Immature natural killer cell (primary cell): ENCODE measurements at regions not wholly inside any gene's neighbourhood (a gene's known extent, or its start where the extent isn't known, plus 50 kb on each side); places are given as distances from the start of the nearest gene placed in this dataset.

Experiments used
- DNase-seq, 3 donors: peaks; one replicate each; pipeline ENCODE4 v3.0.0; 2022; ENCODE audit warnings: mixed read lengths in 1 of 3
- H3K27ac Mint-ChIP-seq, 6 donors: one replicate each; pipeline ENCODE4 v1.8.0; 2020; ENCODE audit warnings: mixed read lengths in 6 of 6, mild to moderate bottlenecking in 5 of 6, inconsistent platforms in 4 of 6, moderate library complexity in 3 of 6
- H3K27me3 Mint-ChIP-seq, 3 donors: one replicate each; pipeline ENCODE4 v1.8.0; 2020 to 2021; ENCODE audit warnings: low read depth in 3 of 3, mild to moderate bottlenecking in 3 of 3, mixed read lengths in 3 of 3, moderate library complexity in 3 of 3, inconsistent platforms in 1 of 3
- H3K36me3 Mint-ChIP-seq, 3 donors: one replicate each; pipeline ENCODE4 v1.8.0; 2020; ENCODE audit warnings: mixed read lengths in 3 of 3, inconsistent platforms in 2 of 3, mild to moderate bottlenecking in 2 of 3
- H3K4me1 Mint-ChIP-seq, 2 donors: one replicate each; pipeline ENCODE4 v1.8.0; 2020; ENCODE audit warnings: inconsistent platforms in 2 of 2, mild to moderate bottlenecking in 2 of 2, mixed read lengths in 2 of 2, moderate library complexity in 1 of 2
- H3K4me3 Mint-ChIP-seq, 5 donors: one replicate each; pipeline ENCODE4 v1.8.0; 2020; ENCODE audit warnings: mild to moderate bottlenecking in 5 of 5, mixed read lengths in 5 of 5, inconsistent platforms in 3 of 5, moderate library complexity in 3 of 5
- H3K9me3 Mint-ChIP-seq, 6 donors: one replicate each; pipeline ENCODE4 v1.8.0; 2020; ENCODE audit warnings: mild to moderate bottlenecking in 6 of 6, mixed read lengths in 6 of 6, inconsistent platforms in 4 of 6, moderate library complexity in 3 of 6

DNA sequence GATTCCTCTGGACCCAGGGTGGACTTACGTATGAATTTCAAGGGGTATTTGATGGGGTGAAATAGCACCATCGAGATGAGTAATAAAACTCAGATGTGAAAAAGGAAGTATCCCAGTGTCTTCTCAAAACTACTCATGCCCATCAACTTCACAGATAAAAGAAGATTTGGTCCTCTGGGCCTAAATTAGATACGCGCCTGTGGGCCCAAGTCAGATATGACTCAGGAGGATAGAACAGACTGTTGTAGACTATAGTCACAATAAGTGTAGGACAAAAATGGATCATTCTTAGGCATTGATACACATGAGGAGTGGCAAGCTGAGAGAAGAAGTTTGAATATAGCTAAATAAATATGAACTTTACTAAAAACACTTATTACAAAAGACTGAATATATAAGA is 2438.8 kb downstream of the PCDH9 start:
- no peak for DNase-seq
- H3K36me3 Mint-ChIP-seq, result no peaks in the 10 kb centered on the region

DNA sequence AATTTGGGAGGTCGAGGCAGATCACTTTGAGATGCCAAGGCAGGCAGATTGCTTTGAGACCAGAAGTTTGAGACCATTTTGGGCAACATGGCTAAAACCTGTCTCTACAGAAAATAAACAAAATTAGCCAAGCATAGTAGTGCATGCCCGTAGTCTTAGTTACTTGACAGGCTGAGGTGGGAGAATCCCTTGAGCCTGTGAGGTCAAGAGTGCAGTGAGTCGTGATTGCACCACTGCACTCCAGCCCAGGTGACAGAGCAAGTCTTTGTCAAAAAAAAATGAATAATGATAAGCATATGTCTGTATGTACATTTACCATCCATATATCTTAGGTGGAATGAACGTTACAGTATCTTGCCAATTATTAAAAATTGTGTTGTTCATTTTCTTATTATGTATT is 2447.7 kb downstream of the PCDH9 start:
- H3K4me3 Mint-ChIP-seq, result no peak overlapping the region
- peaks cover 5 to 23% (median 12%) of the 10 kb centered on the region in 6 donors for H3K9me3 Mint-ChIP-seq
- no peak overlapping the region for H3K27ac Mint-ChIP-seq
- no peaks in the 10 kb centered on the region for H3K36me3 Mint-ChIP-seq
- no peaks in the 10 kb centered on the region for H3K4me1 Mint-ChIP-seq
- no peaks in the 10 kb centered on the region for H3K27me3 Mint-ChIP-seq
- DNase-seq, result no peak

More for the DNA sequence above, 2438.8 kb downstream of the PCDH9 start:
- Mint-ChIP-seq H3K4me3 (no peak overlapping the region), H3K27ac (no peak overlapping the region), H3K9me3 (peaks cover 4 to 44% (median 13%) of the 10 kb centered on the region in 6 donors), H3K4me1 (no peaks in the 10 kb centered on the region), H3K27me3 (no peaks in the 10 kb centered on the region)

DNA sequence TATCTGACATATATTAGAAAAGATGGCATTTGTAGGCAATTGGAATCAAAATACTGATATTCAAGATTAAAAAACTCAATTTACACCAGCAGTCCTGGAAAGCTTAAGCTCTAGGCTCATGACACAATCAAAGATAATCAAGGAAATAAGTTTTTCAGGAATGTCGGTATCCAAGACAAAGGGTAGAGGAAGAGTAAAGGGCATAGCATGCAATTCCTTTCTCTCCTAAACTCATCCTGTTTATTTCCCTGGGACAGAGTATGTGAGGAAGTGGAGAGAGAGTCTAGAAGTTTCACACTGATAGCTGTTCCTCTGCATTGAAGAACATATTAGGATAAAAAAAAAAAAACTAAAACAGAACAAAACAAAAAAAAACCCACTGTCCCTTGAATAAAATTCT is 2452.1 kb downstream of the PCDH9 start:
- no peak overlapping the region for H3K4me3 Mint-ChIP-seq

DNA sequence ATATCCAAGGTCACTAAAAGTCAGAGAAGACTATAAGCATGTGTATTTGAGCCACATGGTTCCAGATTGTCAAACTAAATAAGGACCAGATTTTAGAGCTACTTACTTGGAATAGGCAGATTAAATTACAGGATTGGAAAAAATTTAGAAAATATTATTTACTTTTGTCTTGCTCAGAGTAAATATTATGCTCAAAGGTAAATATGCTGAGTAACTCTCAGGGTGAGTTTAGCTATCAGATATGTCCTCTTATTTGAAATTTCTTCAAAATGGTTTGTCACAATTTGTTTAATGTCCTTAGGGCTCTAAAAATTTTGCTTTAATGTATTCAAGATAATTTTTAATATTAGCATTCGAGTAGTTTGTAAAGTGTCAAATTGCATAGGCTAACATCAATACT is 2455.2 kb downstream of the PCDH9 start:
- H3K36me3 Mint-ChIP-seq, result no peaks in the 10 kb centered on the region
- no peaks in the 10 kb centered on the region for H3K4me1 Mint-ChIP-seq
- H3K27ac Mint-ChIP-seq, result no peak overlapping the region
- DNase-seq, result no peak
- no peaks in the 10 kb centered on the region for H3K27me3 Mint-ChIP-seq
- no peak overlapping the region for H3K4me3 Mint-ChIP-seq
- H3K9me3 Mint-ChIP-seq, result peaks cover 9 to 38% (median 19%) of the 10 kb centered on the region in 6 donors

More for the DNA sequence above, 2452.1 kb downstream of the PCDH9 start:
- H3K36me3 Mint-ChIP-seq, result no peaks in the 10 kb centered on the region
- DNase-seq, result no peak
- no peaks in the 10 kb centered on the region for H3K27me3 Mint-ChIP-seq
- H3K27ac Mint-ChIP-seq, result no peak overlapping the region
- peaks cover 4 to 25% (median 12%) of the 10 kb centered on the region in 6 donors for H3K9me3 Mint-ChIP-seq
- H3K4me1 Mint-ChIP-seq, result no peaks in the 10 kb centered on the region

DNA sequence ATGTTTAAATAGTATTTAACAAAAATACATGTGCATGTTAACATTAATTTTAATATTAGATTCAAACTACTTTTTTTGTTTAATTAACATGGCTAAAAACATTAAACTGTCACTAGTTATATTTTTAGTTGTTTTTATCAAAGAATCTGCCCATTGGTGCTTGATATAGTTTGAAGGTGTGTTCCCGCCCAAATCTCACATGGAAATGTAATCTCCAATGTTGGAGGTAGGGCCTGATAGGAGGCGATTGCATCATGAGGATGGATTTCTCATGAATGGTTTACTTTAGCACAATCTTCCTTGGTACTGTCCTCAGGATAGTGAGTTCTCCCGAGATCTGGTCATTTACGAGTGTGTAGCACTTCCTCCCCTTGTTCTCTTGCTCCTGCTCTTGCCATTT is 2459.4 kb downstream of the PCDH9 start:
- H3K27me3 Mint-ChIP-seq, result no peaks in the 10 kb centered on the region
- no peak overlapping the region for H3K4me3 Mint-ChIP-seq
- no peaks in the 10 kb centered on the region for H3K36me3 Mint-ChIP-seq
- no peak overlapping the region for H3K27ac Mint-ChIP-seq
- no peaks in the 10 kb centered on the region for H3K4me1 Mint-ChIP-seq
- DNase-seq, result no peak
- H3K9me3 Mint-ChIP-seq, result peaks cover 2 to 37% (median 19%) of the 10 kb centered on the region in 6 donors

DNA sequence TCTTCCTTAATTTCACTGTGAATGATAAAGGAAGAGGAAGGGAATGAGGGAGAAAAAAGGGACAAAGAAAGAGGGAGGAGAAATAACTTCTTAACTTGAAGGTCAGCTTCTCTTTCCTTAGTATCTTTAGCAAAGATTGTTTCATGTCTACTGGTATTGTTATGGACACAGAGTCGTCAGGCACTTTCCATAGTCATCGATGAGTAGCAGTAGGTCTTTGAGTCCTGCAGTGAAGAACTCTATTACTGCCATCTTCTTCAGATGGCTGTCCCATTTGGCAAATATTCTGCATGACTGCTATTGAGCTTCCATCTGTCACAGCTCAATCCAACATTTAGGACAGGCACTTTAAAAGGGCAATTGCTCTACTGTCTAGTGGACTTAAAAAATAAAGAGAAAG is 2463.1 kb downstream of the PCDH9 start:
- Mint-ChIP-seq H3K27me3 (no peaks in the 10 kb centered on the region), H3K36me3 (no peaks in the 10 kb centered on the region), H3K4me1 (no peaks in the 10 kb centered on the region), H3K27ac (no peak overlapping the region), H3K9me3 (peaks cover 5 to 44% (median 20%) of the 10 kb centered on the region in 6 donors), H3K4me3 (no peak overlapping the region)
- DNase-seq, result no peak

DNA sequence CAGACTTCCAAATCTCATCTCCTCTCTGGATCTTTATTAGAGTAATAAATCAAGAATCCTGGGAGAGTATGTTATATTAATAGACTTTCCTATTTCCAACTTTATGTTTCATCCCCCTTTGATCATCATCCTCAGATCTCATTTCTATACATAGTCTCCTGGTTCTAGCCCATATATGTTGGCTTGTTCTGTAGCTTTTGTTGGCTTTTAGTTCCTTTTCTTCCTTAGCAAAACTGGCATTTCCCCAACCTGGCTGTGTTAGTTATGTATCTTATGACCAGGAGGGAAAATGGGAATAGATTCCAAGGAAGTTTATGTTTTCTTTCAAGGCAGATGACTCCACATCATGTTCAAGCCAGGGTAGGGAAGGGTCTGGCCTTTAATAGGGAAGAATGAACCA is 2464.5 kb downstream of the PCDH9 start:
- H3K27ac Mint-ChIP-seq, result no peak overlapping the region
- H3K4me3 Mint-ChIP-seq, result no peak overlapping the region
- no peaks in the 10 kb centered on the region for H3K36me3 Mint-ChIP-seq
- H3K27me3 Mint-ChIP-seq, result no peaks in the 10 kb centered on the region
- H3K9me3 Mint-ChIP-seq, result peaks cover 3 to 41% (median 12%) of the 10 kb centered on the region in 6 donors
- no peaks in the 10 kb centered on the region for H3K4me1 Mint-ChIP-seq
- no peak for DNase-seq

DNA sequence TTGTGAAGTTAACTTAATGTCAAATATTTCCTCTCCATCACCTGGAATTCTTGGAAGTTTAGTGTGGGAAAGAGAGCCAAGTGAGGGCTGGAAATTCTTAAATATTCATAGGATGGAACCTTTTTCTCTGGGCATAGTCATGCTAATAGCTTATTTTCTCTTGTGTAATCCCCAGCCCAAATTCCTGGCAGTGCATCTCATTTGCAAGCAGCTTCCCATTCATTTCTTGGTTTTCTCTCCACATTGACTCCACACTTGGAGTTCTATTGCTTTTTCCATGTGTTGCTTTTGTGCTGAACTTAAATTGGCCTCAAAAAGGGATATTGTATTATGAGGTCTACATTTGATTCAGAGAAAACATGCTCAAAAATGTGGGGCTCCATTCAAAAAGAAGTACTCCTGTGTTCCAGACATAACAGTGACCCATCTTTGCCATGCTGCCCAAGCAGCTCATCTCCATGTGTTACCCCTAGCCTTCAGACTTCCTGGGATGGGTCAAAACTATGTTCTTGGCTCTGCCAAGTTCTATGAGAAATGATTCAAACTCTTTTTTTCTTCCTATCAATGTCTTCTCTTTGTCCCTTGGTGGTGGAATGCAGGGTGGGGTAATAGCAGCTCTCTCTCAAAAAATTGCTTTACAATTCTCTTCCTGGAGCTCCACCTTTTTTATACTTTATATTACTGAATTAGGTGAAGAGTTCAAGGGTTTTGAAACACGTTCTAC is 2471.5 kb downstream of the PCDH9 start:
- peaks cover 0 to 1% (median 0%) of the 10 kb centered on the region in 3 donors for H3K27me3 Mint-ChIP-seq
- no peaks in the 10 kb centered on the region for H3K36me3 Mint-ChIP-seq

DNA sequence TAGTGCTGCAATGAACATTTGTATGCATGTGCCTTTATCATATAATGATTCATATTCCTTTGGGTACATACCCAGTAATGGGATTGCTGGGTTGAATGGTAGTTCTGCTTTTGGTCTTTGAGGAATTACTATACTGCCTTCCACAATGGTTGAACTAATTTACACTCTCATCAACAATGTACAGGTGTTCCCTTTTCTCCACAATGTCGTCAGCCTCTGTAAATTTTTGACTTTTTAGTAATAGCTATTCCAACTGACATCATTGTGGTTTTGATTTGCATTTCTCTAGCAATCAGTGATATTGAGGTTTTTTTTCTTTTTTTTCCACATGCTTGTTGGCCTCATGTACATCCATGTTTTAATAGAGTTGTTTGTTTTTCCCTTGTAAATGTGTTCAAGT is 2473.5 kb downstream of the PCDH9 start:
- Mint-ChIP-seq H3K9me3 (peaks cover 3 to 31% (median 17%) of the 10 kb centered on the region in 6 donors), H3K4me3 (no peak overlapping the region), H3K4me1 (no peaks in the 10 kb centered on the region), H3K27me3 (peaks cover 0 to 1% (median 0%) of the 10 kb centered on the region in 3 donors), H3K27ac (no peak overlapping the region), H3K36me3 (no peaks in the 10 kb centered on the region)
- no peak for DNase-seq

More for the DNA sequence above, 2471.5 kb downstream of the PCDH9 start:
- no peak overlapping the region for H3K27ac Mint-ChIP-seq
- no peaks in the 10 kb centered on the region for H3K4me1 Mint-ChIP-seq
- no peak for DNase-seq
- no peak overlapping the region for H3K4me3 Mint-ChIP-seq
- H3K9me3 Mint-ChIP-seq, result peaks cover 3 to 39% (median 18%) of the 10 kb centered on the region in 6 donors

DNA sequence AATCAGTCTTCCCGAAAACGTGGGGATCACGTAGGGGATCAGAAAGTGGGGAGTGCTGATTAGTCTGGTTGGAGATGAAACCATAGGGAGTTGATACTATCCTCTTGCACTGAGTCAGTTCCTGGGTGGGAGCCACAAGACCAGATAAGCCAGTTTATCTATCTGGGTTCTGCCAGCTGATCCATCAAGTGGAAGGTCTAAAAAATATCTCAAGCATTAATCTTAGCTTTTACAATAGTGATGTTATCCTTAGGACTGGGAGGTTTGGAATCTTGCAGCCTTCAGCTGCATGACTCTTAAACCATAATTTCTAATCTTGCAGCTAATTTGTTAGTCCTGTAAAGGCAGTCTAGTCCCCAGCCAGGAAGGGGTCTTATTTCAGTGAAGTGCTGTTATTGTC is 2474.2 kb downstream of the PCDH9 start:
- no peak overlapping the region for H3K27ac Mint-ChIP-seq
- DNase-seq, result no peak
- peaks cover 3 to 28% (median 17%) of the 10 kb centered on the region in 6 donors for H3K9me3 Mint-ChIP-seq
- no peaks in the 10 kb centered on the region for H3K36me3 Mint-ChIP-seq
- H3K4me1 Mint-ChIP-seq, result no peaks in the 10 kb centered on the region
- H3K27me3 Mint-ChIP-seq, result peaks cover 0 to 1% (median 0%) of the 10 kb centered on the region in 3 donors
- H3K4me3 Mint-ChIP-seq, result no peak overlapping the region

DNA sequence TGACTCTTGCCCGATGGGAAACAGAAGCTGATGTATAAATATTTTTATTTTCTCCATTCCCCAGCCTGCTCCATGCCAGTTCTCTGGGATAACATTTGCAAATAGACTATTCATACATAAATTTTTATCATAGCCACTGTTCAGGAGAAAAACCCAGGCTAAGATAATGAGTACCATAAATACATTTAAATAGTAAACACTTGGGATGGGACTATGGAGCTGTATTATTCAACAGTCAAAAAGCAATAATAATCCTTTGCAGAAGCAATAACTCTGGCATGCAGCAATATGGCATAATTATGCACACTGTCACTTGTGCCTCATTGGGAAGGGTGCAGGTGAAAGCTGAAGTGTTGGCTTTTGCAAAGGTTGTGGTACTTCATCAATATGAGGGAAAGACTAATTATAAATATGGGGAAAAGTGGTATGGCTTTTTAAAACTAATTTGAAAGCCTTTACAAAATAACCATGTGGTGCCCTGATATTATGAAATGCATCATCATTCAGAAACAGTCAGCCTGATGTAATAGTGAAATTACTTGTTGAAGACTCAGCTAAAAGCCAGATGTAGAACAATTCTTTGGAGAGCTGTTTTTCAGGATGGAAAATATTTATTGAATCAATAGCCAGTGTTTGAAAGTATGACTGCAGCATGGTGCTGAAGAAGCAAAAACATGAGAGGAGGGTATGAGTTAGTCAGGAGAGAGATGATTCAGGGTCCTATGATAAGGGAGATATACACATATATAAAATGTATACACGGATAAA is 2476.7 kb downstream of the PCDH9 start:
- peaks cover 5 to 15% (median 11%) of the 10 kb centered on the region in 6 donors for H3K9me3 Mint-ChIP-seq
- no peak overlapping the region for H3K27ac Mint-ChIP-seq
- H3K4me1 Mint-ChIP-seq, result no peaks in the 10 kb centered on the region
- DNase-seq, result no peak
- H3K27me3 Mint-ChIP-seq, result peaks cover 0 to 1% (median 0%) of the 10 kb centered on the region in 3 donors
- no peaks in the 10 kb centered on the region for H3K36me3 Mint-ChIP-seq
- no peak overlapping the region for H3K4me3 Mint-ChIP-seq

DNA sequence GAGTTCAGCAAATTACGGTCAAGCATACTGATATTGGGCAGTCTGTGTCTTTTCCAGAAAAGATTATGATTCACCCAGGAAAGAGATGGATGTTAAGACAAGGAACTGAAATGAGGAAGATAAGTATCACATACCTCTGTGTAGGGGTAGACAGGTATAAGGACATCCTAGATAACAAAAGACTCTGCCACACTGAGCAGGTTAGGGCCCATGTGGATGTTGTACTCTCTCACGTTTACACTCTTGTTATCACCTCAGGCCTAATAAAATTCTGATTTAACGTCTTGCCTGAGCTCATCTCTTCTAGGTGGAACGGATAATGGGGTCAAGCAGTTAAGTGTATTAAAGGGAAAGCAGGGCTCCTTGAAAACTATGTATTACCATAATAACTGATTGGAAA is 2480.8 kb downstream of the PCDH9 start:
- H3K4me1 Mint-ChIP-seq, result no peaks in the 10 kb centered on the region
- DNase-seq, result no peak
- H3K27ac Mint-ChIP-seq, result no peak overlapping the region
- peaks cover 0 to 17% (median 5%) of the 10 kb centered on the region in 6 donors for H3K9me3 Mint-ChIP-seq
- no peaks in the 10 kb centered on the region for H3K27me3 Mint-ChIP-seq
- no peak overlapping the region for H3K4me3 Mint-ChIP-seq
- H3K36me3 Mint-ChIP-seq, result no peaks in the 10 kb centered on the region

DNA sequence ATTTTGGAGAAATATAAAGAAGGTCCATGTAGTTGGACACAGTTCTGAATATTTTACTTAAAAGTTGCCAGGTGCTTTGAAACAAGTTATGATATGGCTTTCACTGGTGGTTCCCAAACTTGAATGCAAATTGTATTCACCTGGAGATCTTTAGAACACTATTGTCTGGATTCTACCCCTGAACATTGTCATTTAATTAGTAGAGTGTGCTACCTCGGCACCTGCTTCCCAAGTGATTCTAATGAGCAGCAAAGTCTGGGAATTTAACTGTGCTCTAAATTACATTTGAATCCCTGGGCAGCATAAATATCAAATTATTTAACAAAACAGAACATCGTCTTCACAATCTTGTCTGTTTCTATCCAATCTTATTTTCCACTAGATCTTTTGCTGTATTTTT is 2483.3 kb downstream of the PCDH9 start:
- Mint-ChIP-seq H3K27me3 (no peaks in the 10 kb centered on the region), H3K36me3 (no peaks in the 10 kb centered on the region), H3K9me3 (peaks cover 0 to 22% (median 7%) of the 10 kb centered on the region in 6 donors), H3K4me1 (no peaks in the 10 kb centered on the region), H3K27ac (no peak overlapping the region), H3K4me3 (no peak overlapping the region)
- DNase-seq, result no peak

DNA sequence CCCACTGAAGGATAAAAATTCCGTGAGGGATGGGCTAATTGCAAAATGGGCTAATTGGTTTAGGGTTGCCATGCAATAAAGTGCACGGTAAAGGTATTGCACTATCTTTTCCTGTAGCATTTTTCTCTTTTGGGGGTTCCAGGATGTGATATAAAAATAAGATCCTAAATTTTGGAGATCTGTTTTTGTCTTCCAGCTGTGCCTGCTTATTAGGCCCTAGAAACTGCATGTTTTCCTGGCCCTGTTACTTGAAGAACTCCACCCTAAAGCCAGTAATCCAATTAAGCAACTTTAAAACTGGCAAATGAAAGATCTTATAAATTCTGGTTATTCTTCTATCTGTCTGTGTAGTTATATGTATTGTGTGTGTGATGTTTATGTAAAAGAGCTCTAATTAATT is 2489.6 kb downstream of the PCDH9 start:
- no peak for DNase-seq
- H3K36me3 Mint-ChIP-seq, result no peaks in the 10 kb centered on the region
- no peak overlapping the region for H3K4me3 Mint-ChIP-seq
- peaks cover 9 to 46% (median 17%) of the 10 kb centered on the region in 6 donors for H3K9me3 Mint-ChIP-seq
- H3K27ac Mint-ChIP-seq, result no peak overlapping the region
- H3K4me1 Mint-ChIP-seq, result no peaks in the 10 kb centered on the region
- peaks cover 0 to 2% (median 0%) of the 10 kb centered on the region in 3 donors for H3K27me3 Mint-ChIP-seq
